ENCODE measurements at regions not wholly inside any gene's neighbourhood (a gene's known extent, or its start where the extent isn't known, plus 50 kb on each side); places are given as distances from the start of the nearest gene placed in this dataset.

- Mint-ChIP-seq H3K36me3 (peaks cover 2% of the 10 kb centered on the region), H3K4me1 (no peaks in the 10 kb centered on the region), H3K4me3 (no peak overlapping the region), H3K27me3 (no peaks in the 10 kb centered on the region), H3K27ac (no peak overlapping the region), H3K9me3 (ENCODE audit: low read depth) (peaks cover 3% of the 10 kb centered on the region)
- no peak for ATAC-seq
- no peak for DNase-seq
- CTCF ChIA-PET = no interaction called here
Observed at GRCh38 chr16:88288303-88288702, 94.5 kb upstream of the ZNF469 start.

GRCh38 chr16:88289001-88289400 is 93.8 kb upstream of the ZNF469 start:
- peaks cover 2% of the 10 kb centered on the region for H3K36me3 Mint-ChIP-seq
- CTCF ChIA-PET = no interaction called here
- H3K27me3 Mint-ChIP-seq = no peaks in the 10 kb centered on the region
- H3K4me1 Mint-ChIP-seq = no peaks in the 10 kb centered on the region
- no peak for DNase-seq
- peaks cover 3% of the 10 kb centered on the region for H3K9me3 Mint-ChIP-seq (ENCODE audit: low read depth)
- H3K4me3 Mint-ChIP-seq = no peak overlapping the region
- no peak for ATAC-seq
- no peak overlapping the region for H3K27ac Mint-ChIP-seq

- DNase-seq = no peak
- Mint-ChIP-seq H3K4me1 (no peaks in the 10 kb centered on the region), H3K9me3 (ENCODE audit: low read depth) (peaks cover 3% of the 10 kb centered on the region), H3K27me3 (no peaks in the 10 kb centered on the region), H3K4me3 (no peak overlapping the region), H3K27ac (no peak overlapping the region), H3K36me3 (peaks cover 2% of the 10 kb centered on the region)
- ATAC-seq = no peak
- CTCF ChIA-PET = no interaction called here
Observed at GRCh38 chr16:88289561-88289960, 93.2 kb upstream of the ZNF469 start.

- DNase-seq = no peak
- Mint-ChIP-seq H3K27ac (no peak overlapping the region), H3K27me3 (no peaks in the 10 kb centered on the region), H3K36me3 (peaks cover 2% of the 10 kb centered on the region), H3K9me3 (ENCODE audit: low read depth) (peaks cover 3% of the 10 kb centered on the region), H3K4me3 (no peak overlapping the region), H3K4me1 (no peaks in the 10 kb centered on the region)
- ATAC-seq = no peak
- CTCF ChIA-PET = no interaction called here
Observed at GRCh38 chr16:88289968-88290401, 92.8 kb upstream of the ZNF469 start.

GRCh38 chr16:88290850-88291830 is 91.6 kb upstream of the ZNF469 start:
- CTCF ChIA-PET = no interaction called here
- H3K4me3 Mint-ChIP-seq = no peak overlapping the region

GRCh38 chr16:88292007-88292970 is 90.5 kb upstream of the ZNF469 start:
- CTCF ChIA-PET = interaction anchor here (0.7 kb wide), 1 partner anchor 977 kb away, joined by 5 read pairs; no protein-coding TSS in a partner anchor

More at GRCh38 chr16:88290850-88291830, 91.6 kb upstream of the ZNF469 start:
- H3K27me3 Mint-ChIP-seq = no peaks in the 10 kb centered on the region
- H3K27ac Mint-ChIP-seq = no peak overlapping the region
- peaks cover 2% of the 10 kb centered on the region for H3K36me3 Mint-ChIP-seq
- no peak for DNase-seq
- H3K4me1 Mint-ChIP-seq = peaks cover 3% of the 10 kb centered on the region
- no peak for ATAC-seq
- H3K9me3 Mint-ChIP-seq (ENCODE audit: low read depth) = peaks cover 3% of the 10 kb centered on the region

GRCh38 chr16:88293097-88293496 is 89.7 kb upstream of the ZNF469 start:
- H3K27me3 Mint-ChIP-seq = no peaks in the 10 kb centered on the region
- H3K9me3 Mint-ChIP-seq (ENCODE audit: low read depth) = peaks cover 7% of the 10 kb centered on the region
- ATAC-seq = no peak
- H3K4me1 Mint-ChIP-seq = peaks cover 3% of the 10 kb centered on the region
- H3K4me3 Mint-ChIP-seq = no peak overlapping the region
- no peak for DNase-seq
- H3K27ac Mint-ChIP-seq = no peak overlapping the region
- no peaks in the 10 kb centered on the region for H3K36me3 Mint-ChIP-seq
- CTCF ChIA-PET = no interaction called here

More at GRCh38 chr16:88292007-88292970, 90.5 kb upstream of the ZNF469 start:
- ATAC-seq (no peak), DNase-seq (no peak)
- Mint-ChIP-seq H3K36me3 (no peaks in the 10 kb centered on the region), H3K4me1 (peaks cover 3% of the 10 kb centered on the region), H3K9me3 (ENCODE audit: low read depth) (peaks cover 7% of the 10 kb centered on the region), H3K4me3 (no peak overlapping the region), H3K27me3 (no peaks in the 10 kb centered on the region), H3K27ac (no peak overlapping the region)

GRCh38 chr16:88295671-88296436 is 86.9 kb upstream of the ZNF469 start:
- CTCF ChIA-PET = no interaction called here

GRCh38 chr16:88296437-88297177 is 86.2 kb upstream of the ZNF469 start:
- ATAC-seq = no peak
- no peak for DNase-seq
- CTCF ChIA-PET = no interaction called here
- Mint-ChIP-seq H3K4me3 (no peak overlapping the region), H3K27me3 (no peaks in the 10 kb centered on the region), H3K9me3 (ENCODE audit: low read depth) (peaks cover 4% of the 10 kb centered on the region), H3K36me3 (no peaks in the 10 kb centered on the region), H3K27ac (no peak overlapping the region), H3K4me1 (peaks cover 13% of the 10 kb centered on the region)

More at GRCh38 chr16:88295671-88296436, 86.9 kb upstream of the ZNF469 start:
- no peak overlapping the region for H3K27ac Mint-ChIP-seq
- no peaks in the 10 kb centered on the region for H3K27me3 Mint-ChIP-seq
- no peaks in the 10 kb centered on the region for H3K36me3 Mint-ChIP-seq
- ATAC-seq (no peak), DNase-seq (no peak)
- no peak overlapping the region for H3K4me3 Mint-ChIP-seq
- H3K9me3 Mint-ChIP-seq (ENCODE audit: low read depth) = peaks cover 4% of the 10 kb centered on the region
- H3K4me1 Mint-ChIP-seq = peaks cover 13% of the 10 kb centered on the region

GRCh38 chr16:88297178-88297720 is 85.5 kb upstream of the ZNF469 start:
- peaks cover 13% of the 10 kb centered on the region for H3K4me1 Mint-ChIP-seq
- H3K36me3 Mint-ChIP-seq = no peaks in the 10 kb centered on the region
- no peaks in the 10 kb centered on the region for H3K27me3 Mint-ChIP-seq
- ATAC-seq (no peak), DNase-seq (no peak)
- H3K4me3 Mint-ChIP-seq = no peak overlapping the region
- H3K9me3 Mint-ChIP-seq (ENCODE audit: low read depth) = peaks cover 4% of the 10 kb centered on the region
- CTCF ChIA-PET = no interaction called here
- H3K27ac Mint-ChIP-seq = no peak overlapping the region

- H3K4me1 Mint-ChIP-seq = peaks cover 13% of the 10 kb centered on the region
- no peak for ATAC-seq
- no peak overlapping the region for H3K4me3 Mint-ChIP-seq
- H3K36me3 Mint-ChIP-seq = no peaks in the 10 kb centered on the region
- H3K27ac Mint-ChIP-seq = no peak overlapping the region
- no peak for DNase-seq
- no peaks in the 10 kb centered on the region for H3K27me3 Mint-ChIP-seq
- CTCF ChIA-PET = interaction anchor here (0.8 to 1.3 kb wide), 2 partner anchors 11 to 162 kb away, joined by 3 read pairs; no protein-coding TSS in a partner anchor
- peaks cover 4% of the 10 kb centered on the region for H3K9me3 Mint-ChIP-seq (ENCODE audit: low read depth)
Observed at GRCh38 chr16:88298181-88298832, 84.5 kb upstream of the ZNF469 start.

All from activated CD8-positive, alpha-beta memory T cell treated with anti-CD3 and anti-CD28 coated beads, Interleukin-2, amount 10 ng/mL, durations not matched to agents 7 days and 5 days (primary cell).